ENCODE measurements at regions not wholly inside any gene's neighbourhood (a gene's known extent, or its start where the extent isn't known, plus 50 kb on each side); places are given as distances from the start of the nearest gene placed in this dataset.

DNA sequence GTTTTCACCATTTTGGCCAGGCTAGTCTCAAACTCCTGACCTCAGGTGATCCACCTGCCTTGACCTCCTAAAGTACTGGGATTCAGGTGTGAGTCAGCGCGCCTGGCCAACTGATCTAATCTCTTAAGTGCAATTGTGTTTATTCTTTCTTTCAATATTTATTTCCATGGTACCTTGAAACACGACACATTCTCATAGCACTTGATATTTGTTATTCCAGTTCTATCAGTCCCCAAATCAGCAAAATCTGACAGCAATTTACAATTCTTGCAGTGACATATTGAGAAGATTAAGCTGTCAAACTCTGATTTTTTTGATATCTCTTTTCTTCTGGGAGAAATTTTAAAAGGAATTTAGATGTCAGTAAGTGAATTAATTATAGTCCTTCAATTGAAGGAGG, 218.1 kb upstream of the FAT4 start:
- H3K4me1 ChIP-seq (replicated peaks in 1 of 2): no peaks in the 10 kb centered on the region
- 81 to 93% (median 90%) methylated on average over 3 of the region's 3 CpGs for WGBS, 4 donors
- TF ChIP-seq POLR2A (IDR thresholded peaks at IDR 0.05): no peak
- TF ChIP-seq, protein P1, sequence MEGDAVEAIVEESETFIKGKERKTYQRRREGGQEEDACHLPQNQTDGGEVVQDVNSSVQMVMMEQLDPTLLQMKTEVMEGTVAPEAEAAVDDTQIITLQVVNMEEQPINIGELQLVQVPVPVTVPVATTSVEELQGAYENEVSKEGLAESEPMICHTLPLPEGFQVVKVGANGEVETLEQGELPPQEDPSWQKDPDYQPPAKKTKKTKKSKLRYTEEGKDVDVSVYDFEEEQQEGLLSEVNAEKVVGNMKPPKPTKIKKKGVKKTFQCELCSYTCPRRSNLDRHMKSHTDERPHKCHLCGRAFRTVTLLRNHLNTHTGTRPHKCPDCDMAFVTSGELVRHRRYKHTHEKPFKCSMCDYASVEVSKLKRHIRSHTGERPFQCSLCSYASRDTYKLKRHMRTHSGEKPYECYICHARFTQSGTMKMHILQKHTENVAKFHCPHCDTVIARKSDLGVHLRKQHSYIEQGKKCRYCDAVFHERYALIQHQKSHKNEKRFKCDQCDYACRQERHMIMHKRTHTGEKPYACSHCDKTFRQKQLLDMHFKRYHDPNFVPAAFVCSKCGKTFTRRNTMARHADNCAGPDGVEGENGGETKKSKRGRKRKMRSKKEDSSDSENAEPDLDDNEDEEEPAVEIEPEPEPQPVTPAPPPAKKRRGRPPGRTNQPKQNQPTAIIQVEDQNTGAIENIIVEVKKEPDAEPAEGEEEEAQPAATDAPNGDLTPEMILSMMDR (IDR thresholded peaks at IDR 0.05): no peak
- H3K27me3 ChIP-seq: no peaks in the 10 kb centered on the region
- H3K4me3 ChIP-seq: no peak overlapping the region
- H3K27ac ChIP-seq: no peak overlapping the region
- DNase-seq: no peak
- intact Hi-C loops (cut with DNase I): no loop called here
- no peaks in the 10 kb centered on the region for H3K36me3 ChIP-seq (replicated peaks in 1 of 2)
- H3K9me3 ChIP-seq (replicated peaks in 1 of 3): no peaks in the 10 kb centered on the region

DNA sequence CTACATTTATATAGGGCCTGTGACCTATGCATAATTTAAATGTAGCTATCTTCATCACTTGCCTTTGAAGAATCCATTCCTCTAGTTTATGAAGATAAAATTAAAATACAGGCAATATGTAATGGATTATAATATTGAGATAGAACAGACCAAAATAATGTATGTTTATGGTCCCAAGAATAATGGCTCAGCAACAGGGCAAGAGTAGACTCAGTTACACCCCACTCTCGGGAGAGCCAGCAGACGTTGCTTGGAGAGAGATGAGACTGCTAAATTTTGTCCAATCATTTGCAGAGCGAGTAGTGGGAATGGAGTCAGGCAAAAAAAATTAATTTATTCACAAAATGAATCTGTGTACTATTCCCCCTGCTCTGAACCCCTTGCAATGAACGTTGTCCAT, 223.2 kb upstream of the FAT4 start:
- Histone ChIP-seq H3K4me3 (no peak overlapping the region), H3K36me3 (replicated peaks in 1 of 2) (no peaks in the 10 kb centered on the region), H3K4me1 (replicated peaks in 1 of 2) (no peaks in the 10 kb centered on the region), H3K9me3 (replicated peaks in 1 of 3) (no peaks in the 10 kb centered on the region), H3K27me3 (no peaks in the 10 kb centered on the region), H3K27ac (no peak overlapping the region)
- WGBS, 4 donors: 74 to 79% (median 76%) methylated on average over 4 of the region's 4 CpGs
- intact Hi-C loops (cut with DNase I): no loop called here
- TF ChIP-seq, protein P1 (IDR thresholded peaks at IDR 0.05): no peak
- TF ChIP-seq POLR2A (IDR thresholded peaks at IDR 0.05): no peak
- no peak for DNase-seq

DNA sequence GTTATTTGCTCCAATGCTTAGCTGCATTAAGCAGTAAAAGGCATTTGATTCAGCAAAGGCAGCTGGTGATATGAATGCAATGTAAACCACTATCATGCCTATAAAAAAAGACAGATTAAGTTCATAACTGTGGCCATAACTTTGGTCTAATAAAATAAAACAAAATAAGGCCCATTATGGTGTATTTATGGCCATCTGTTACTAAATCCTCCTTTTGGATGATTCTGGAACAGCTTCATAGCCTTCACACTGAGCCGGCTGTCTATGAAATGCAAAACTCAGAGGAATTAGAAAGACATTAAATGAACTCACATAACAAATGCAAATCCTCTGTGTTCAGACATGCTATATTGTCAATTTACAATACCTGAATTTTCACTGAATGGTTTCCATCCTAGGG, 223.7 kb upstream of the FAT4 start:
- H3K4me3 ChIP-seq: no peak overlapping the region
- H3K27me3 ChIP-seq: no peaks in the 10 kb centered on the region
- H3K9me3 ChIP-seq (replicated peaks in 1 of 3): no peaks in the 10 kb centered on the region
- no peak for DNase-seq
- H3K36me3 ChIP-seq (replicated peaks in 1 of 2): no peaks in the 10 kb centered on the region
- TF ChIP-seq POLR2A (IDR thresholded peaks at IDR 0.05): no peak
- TF ChIP-seq, protein P1 (IDR thresholded peaks at IDR 0.05): no peak
- H3K27ac ChIP-seq: no peak overlapping the region
- intact Hi-C loops (cut with DNase I): no loop called here
- WGBS, 4 donors: 75 to 90% (median 80%) methylated on average over 1 of the region's 1 CpG
- no peaks in the 10 kb centered on the region for H3K4me1 ChIP-seq (replicated peaks in 1 of 2)

DNA sequence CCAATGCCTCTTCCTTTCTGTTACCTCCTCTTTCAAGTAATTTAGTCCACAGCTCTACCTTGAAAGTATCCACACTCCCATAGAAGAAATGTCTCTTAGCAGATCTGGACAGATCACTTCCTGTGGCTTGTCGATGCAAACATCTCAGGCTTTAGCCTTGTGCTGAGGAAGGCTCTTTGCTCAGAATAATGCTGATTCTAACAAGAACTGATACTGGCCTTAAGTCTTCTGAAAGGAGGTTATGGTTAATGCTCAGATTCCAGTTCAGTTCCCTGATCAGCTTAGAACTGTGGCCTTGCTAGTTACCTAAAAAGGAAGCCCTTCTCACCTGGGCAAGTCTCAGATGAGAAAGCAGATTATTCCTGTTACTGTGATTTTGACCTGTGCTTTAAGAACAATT, 230.1 kb upstream of the FAT4 start:
- Histone ChIP-seq H3K27me3 (no peaks in the 10 kb centered on the region), H3K36me3 (replicated peaks in 1 of 2) (no peaks in the 10 kb centered on the region), H3K27ac (no peak overlapping the region), H3K4me3 (no peak overlapping the region), H3K4me1 (replicated peaks in 1 of 2) (no peaks in the 10 kb centered on the region), H3K9me3 (replicated peaks in 1 of 3) (no peaks in the 10 kb centered on the region)
- intact Hi-C loops (cut with DNase I): no loop called here
- TF ChIP-seq POLR2A (IDR thresholded peaks at IDR 0.05): no peak
- TF ChIP-seq, protein P1 (IDR thresholded peaks at IDR 0.05): no peak
- WGBS, 4 donors: 39 to 57% (median 52%) methylated on average over 1 of the region's 1 CpG
- DNase-seq: no peak

All from adrenal gland (tissue), 9 donors.